Epithelial cell of esophagus (primary cell): ENCODE measurements at regions not wholly inside any gene's neighbourhood (a gene's known extent, or its start where the extent isn't known, plus 50 kb on each side); places are given as distances from the start of the nearest gene placed in this dataset.
A peak's percentile ranks its signal among the peaks of the same experiment; 100 is the strongest.

Experiments
- DNase-seq: peaks from one replicate; pipeline ENCODE4 v3.0.0; 2010; ENCODE audit warnings: low read depth
- H3K4me3 ChIP-seq: 2 replicates; pipeline ENCODE4 v1.5.1; 2011; ENCODE audit warnings: mild to moderate bottlenecking, low read length, control low read depth
- CTCF ChIP-seq: IDR thresholded peaks from 2 replicates; pipeline ENCODE4 v1.5.1; 2011; ENCODE audit warnings: low read depth, mild to moderate bottlenecking, low read length, control low read depth, inconsistent platforms; ENCODE audit not compliant: insufficient read depth; ENCODE audit errors: missing control alignments

- no peak for TF ChIP-seq CTCF
- no peak for DNase-seq
- H3K4me3 ChIP-seq, result no peak overlapping the region
These were observed 309.4 kb downstream of the DIRAS2 start for GRCh38 chr9:90333226-90333625.

- TF ChIP-seq CTCF, result no peak
- no peak overlapping the region for H3K4me3 ChIP-seq
- peak; percentile 74 for DNase-seq
These were observed 302.2 kb downstream of the DIRAS2 start for GRCh38 chr9:90340421-90340820.

GRCh38 chr9:90342607-90343006, 300.0 kb downstream of the DIRAS2 start:
- no peak overlapping the region for H3K4me3 ChIP-seq
- no peak for TF ChIP-seq CTCF
- no peak for DNase-seq

GRCh38 chr9:90343366-90343765, 299.3 kb downstream of the DIRAS2 start:
- peak; percentile 46 for DNase-seq
- TF ChIP-seq CTCF, result no peak
- H3K4me3 ChIP-seq, result no peak overlapping the region

- peak; percentile 94 for DNase-seq
- TF ChIP-seq CTCF, result no peak
- no peak overlapping the region for H3K4me3 ChIP-seq
These were observed 298.6 kb downstream of the DIRAS2 start for GRCh38 chr9:90343991-90344390.

GRCh38 chr9:90365666-90366065, 277.0 kb downstream of the DIRAS2 start:
- TF ChIP-seq CTCF, result no peak
- peak; percentile 73 for DNase-seq
- H3K4me3 ChIP-seq, result no peak overlapping the region

GRCh38 chr9:90368241-90368640, 274.4 kb downstream of the DIRAS2 start:
- no peak overlapping the region for H3K4me3 ChIP-seq
- no peak for TF ChIP-seq CTCF

More at GRCh38 chr9:90368241-90368640, 274.4 kb downstream of the DIRAS2 start:
- no peak for DNase-seq
